ENCODE measurements at regions not wholly inside any gene's neighbourhood (a gene's known extent, or its start where the extent isn't known, plus 50 kb on each side); places are given as distances from the start of the nearest gene placed in this dataset.

DNA sequence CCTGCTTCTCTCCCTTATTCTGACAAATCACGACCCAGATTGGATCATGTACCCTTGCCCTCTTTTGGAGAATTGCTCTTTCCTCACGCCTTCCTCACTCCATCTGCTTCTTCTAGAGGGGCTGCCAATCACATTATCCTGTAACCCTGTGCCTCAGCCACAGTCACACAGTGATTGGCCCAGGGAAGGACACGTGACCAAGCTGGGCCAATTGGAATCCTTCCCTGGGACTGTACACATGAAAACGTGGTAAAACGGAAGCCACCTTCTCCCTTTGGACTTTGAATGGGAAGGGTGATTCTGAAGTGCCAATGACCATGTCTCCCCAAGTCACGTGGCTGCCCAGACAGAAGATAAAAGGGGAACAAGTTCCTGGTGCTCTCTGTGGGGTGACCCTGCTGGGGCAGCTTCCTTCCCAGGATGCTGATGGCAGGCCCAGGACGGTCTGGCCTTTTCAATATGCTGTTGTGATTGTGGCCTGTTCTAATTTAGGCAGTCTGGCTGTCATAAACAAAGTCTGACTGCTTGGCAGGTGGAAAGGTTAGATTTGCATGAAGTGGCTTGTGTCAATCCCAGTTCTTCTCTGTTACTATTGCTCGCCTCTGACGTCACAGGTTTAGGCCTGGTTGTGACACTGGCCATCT lies 92.9 kb downstream of the UBIAD1 start:
- Histone ChIP-seq H3K9me3 (no peaks in the 10 kb centered on the region), H3K27ac (no peak overlapping the region), H3K4me3 (no peak overlapping the region), H3K27me3 (peaks cover 0 to 29% (median 4%) of the 10 kb centered on the region in 9 donors), H3K36me3 (no peaks in the 10 kb centered on the region), H3K4me1 (peaks cover 0 to 5% (median 0%) of the 10 kb centered on the region in 12 donors)
- no peak for TF ChIP-seq POLR2A (IDR thresholded peaks at IDR 0.05)
- TF ChIP-seq, protein P1, sequence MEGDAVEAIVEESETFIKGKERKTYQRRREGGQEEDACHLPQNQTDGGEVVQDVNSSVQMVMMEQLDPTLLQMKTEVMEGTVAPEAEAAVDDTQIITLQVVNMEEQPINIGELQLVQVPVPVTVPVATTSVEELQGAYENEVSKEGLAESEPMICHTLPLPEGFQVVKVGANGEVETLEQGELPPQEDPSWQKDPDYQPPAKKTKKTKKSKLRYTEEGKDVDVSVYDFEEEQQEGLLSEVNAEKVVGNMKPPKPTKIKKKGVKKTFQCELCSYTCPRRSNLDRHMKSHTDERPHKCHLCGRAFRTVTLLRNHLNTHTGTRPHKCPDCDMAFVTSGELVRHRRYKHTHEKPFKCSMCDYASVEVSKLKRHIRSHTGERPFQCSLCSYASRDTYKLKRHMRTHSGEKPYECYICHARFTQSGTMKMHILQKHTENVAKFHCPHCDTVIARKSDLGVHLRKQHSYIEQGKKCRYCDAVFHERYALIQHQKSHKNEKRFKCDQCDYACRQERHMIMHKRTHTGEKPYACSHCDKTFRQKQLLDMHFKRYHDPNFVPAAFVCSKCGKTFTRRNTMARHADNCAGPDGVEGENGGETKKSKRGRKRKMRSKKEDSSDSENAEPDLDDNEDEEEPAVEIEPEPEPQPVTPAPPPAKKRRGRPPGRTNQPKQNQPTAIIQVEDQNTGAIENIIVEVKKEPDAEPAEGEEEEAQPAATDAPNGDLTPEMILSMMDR (IDR thresholded peaks at IDR 0.05): no peak
- intact Hi-C loops (cut with DNase I): no loop called here
- DNase-seq: no peak
- WGBS, 4 donors: 70 to 79% (median 75%) methylated on average over 9 of the region's 9 CpGs
- no peak for ATAC-seq

DNA sequence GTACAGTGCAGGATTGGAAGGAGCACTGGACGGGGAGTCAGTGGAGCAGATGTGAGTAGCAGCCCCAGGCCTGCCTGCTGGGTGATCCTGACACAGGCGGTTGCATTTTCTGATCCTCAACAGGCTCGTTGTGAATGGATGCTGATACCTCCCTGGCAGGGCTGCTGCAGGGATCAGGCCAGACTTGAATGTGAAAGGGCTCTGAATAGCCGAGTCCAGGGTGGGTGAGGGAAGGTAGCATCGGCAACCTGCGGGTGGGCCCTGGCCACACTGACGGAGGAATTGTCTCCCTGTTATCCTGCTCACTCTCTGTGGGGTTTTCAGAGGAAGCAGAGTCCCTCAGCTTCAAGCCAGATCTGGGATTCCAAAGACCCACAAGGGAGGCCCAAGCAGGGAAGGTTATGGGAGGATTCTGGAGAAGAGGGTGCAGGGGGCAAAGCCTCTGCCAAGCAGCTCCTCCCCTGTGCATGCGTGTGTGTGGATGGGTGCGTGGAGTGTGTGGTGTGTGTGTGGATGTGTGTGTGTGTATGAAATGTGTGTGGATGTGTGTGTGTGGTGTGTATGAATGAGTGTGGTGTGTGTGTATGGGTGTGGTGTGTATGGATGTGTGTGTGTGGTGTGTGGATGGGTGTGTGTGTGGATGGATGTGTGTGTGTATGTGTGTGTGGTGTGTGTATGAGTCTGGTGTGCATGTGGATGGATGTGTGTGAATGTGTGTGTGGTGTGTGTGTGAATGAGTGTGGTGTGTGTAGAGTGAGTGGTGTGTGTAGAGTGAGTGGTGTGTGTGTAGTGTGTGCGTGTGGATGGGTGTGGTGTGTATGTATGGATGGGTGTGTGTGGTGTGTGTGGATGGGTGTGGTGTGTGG lies 100.3 kb downstream of the UBIAD1 start:
- TF ChIP-seq POLR2A (IDR thresholded peaks at IDR 0.05): no peak
- TF ChIP-seq, protein P1 (IDR thresholded peaks at IDR 0.05): no peak

DNA sequence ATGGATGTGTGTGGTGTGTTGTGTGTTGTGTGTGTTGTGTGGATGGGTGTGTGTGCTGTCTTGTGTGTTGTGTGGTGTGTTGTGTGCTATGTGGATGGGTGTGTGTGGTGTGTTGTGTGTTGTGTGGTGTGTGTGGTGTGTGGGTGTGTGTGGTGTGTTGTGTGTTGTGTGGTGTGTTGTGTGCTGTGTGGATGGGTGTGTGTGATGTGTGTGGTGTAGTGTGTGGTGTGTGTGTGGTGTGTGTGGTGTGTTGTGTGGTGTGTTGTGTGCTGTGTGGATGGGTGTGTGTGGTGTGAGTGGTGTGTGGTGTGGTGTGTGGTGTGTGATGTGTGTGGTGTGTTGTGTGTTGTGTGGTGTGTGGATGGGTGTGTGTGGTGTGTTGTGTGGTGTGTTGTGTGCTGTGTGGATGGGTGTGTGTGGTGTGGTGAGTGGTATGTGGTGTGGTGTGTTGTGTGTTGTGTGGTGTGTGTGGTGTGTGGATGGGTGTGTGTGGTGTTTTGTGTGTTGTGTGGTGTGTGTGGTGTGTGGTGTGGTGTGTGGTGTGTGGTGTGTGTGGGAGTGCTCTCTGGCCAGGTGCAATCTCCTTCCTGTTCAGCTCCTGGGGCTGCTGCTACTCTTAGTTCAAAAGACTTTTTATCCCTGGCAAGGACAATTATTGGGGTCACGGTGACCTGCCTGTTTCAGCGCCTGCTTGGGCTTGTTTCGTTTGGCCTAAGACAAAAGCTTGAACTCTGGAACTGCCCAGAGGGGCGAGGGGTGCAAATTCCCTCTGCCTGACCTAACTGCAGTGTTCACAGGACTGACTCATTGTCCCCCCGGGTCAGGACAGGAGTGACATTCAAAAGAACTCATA lies 101.1 kb downstream of the UBIAD1 start:
- ATAC-seq: no peak
- TF ChIP-seq POLR2A (IDR thresholded peaks at IDR 0.05): no peak
- TF ChIP-seq, protein P1 (IDR thresholded peaks at IDR 0.05): no peak
- peaks cover 0 to 6% (median 0%) of the 10 kb centered on the region in 12 donors for H3K4me1 ChIP-seq
- no peaks in the 10 kb centered on the region for H3K36me3 ChIP-seq
- intact Hi-C loops (cut with DNase I): no loop called here
- H3K4me3 ChIP-seq: no peak overlapping the region
- WGBS, 4 donors: 43 to 61% (median 46%) methylated on average over 2 to 5 of the region's 5 CpGs
- DNase-seq: no peak
- H3K9me3 ChIP-seq: no peaks in the 10 kb centered on the region
- H3K27ac ChIP-seq: no peak overlapping the region
- peaks cover 0 to 23% (median 2%) of the 10 kb centered on the region in 9 donors for H3K27me3 ChIP-seq

More for the DNA sequence above, 100.3 kb downstream of the UBIAD1 start:
- Histone ChIP-seq H3K27ac (no peak overlapping the region), H3K4me1 (peaks cover 0 to 6% (median 0%) of the 10 kb centered on the region in 12 donors), H3K36me3 (no peaks in the 10 kb centered on the region), H3K4me3 (no peak overlapping the region), H3K9me3 (no peaks in the 10 kb centered on the region), H3K27me3 (peaks cover 0 to 23% (median 2%) of the 10 kb centered on the region in 9 donors)
- DNase-seq: no peak
- 67 to 95% (median 74%) methylated on average over 5 to 10 of the region's 10 CpGs for WGBS, 4 donors
- ATAC-seq: peak in 1 of 4 donors; percentile 27
- intact Hi-C loops (cut with DNase I): no loop called here
